ENCODE measurements at regions not wholly inside any gene's neighbourhood (a gene's known extent, or its start where the extent isn't known, plus 50 kb on each side); places are given as distances from the start of the nearest gene placed in this dataset.

- TF ChIP-seq CTCF (IDR thresholded peaks at IDR 0.05) (no peak), RCOR1 (IDR thresholded peaks at IDR 0.05; ENCODE audit: low read length) (no peak), CHD2 (IDR thresholded peaks at IDR 0.05; ENCODE audit: low read length, partially characterized antibody) (no peak), ZBTB33 (IDR thresholded peaks at IDR 0.05; ENCODE audit: borderline replicate concordance, low read depth) (no peak), EP300 (IDR thresholded peaks at IDR 0.05; ENCODE audit: borderline replicate concordance in 1 of 2, low read depth in 1 of 2, low read length in 1 of 2) (peak in 1 of 2 experiments; percentile 88; a peak in 2 of 4 replicates)
Measured at GRCh38 chr12:79988368-79988767, 53.5 kb upstream of the PPP1R12A start (continued).

GRCh38 chr12:79987731-79988130 lies 52.8 kb upstream of the PPP1R12A start:
- H4K20me1 ChIP-seq (ENCODE audit: insufficient read depth) = no peaks in the 10 kb centered on the region
- DNase-seq = no peak
- no peaks in the 10 kb centered on the region for H3K9me3 ChIP-seq
- TF ChIP-seq USF1 (IDR thresholded peaks at IDR 0.05; ENCODE audit: borderline replicate concordance, low read depth) (no peak), FOXM1 (IDR thresholded peaks at IDR 0.05; ENCODE audit: low read depth) (0 out of 2 replicates have a peak, but pooled peaks have one; percentile 4), MAX (IDR thresholded peaks at IDR 0.05; ENCODE audit: low read depth) (no peak)
- WGBS (ENCODE audit: low lambda C conversion rate) = 31% methylated on average over 2 of the region's 2 CpGs
- peak overlapping the region in 1 of 2 experiments; percentile 77; a peak in 2 of 4 replicates for H3K27ac ChIP-seq (ENCODE audit: low read depth in 2 of 2, low read length in 1 of 2)
- POLR2A ChIA-PET = no interaction called here
- H3K9me2 ChIP-seq = no peaks in the 10 kb centered on the region
- CTCF ChIA-PET = no interaction called here
- H3K36me3 ChIP-seq (replicated peaks in 1 of 2; ENCODE audit: control insufficient read depth in 1 of 2, insufficient read depth in 2 of 2, low read length in 1 of 2) = no peaks in the 10 kb centered on the region
- H3K4me3 ChIP-seq (ENCODE audit: low read depth in 2 of 2, low read length in 1 of 2) = no peak overlapping the region
- H3F3A ChIP-seq (replicated peaks; ENCODE audit: insufficient read depth) = peaks cover 41% of the 10 kb centered on the region
- H3K79me2 ChIP-seq (ENCODE audit: insufficient read depth) = no peaks in the 10 kb centered on the region
- peaks cover 0 to 23% of the 10 kb centered on the region in 2 experiments; a peak in 3 of 4 replicates for H3K4me1 ChIP-seq (ENCODE audit: control insufficient read depth in 1 of 2, insufficient read depth in 2 of 2, low read depth in 1 of 2, low read length in 1 of 2)
- peak overlapping the region; percentile 45; the same call in 1 of the 2 replicates for H2AFZ ChIP-seq (ENCODE audit: low read depth)
- no peaks in the 10 kb centered on the region for H3K27me3 ChIP-seq (ENCODE audit: insufficient read depth)
- H3K4me2 ChIP-seq = peak overlapping the region; percentile 4; the same call in 1 of the 2 replicates
- no peak overlapping the region for H3K9ac ChIP-seq

Small RNA genes lying in the stretch of these regions (small RNA-seq; reads per million reads assigned to genes)
- gene SNRPGP20 = 0 reads per million in 7 experiments
